ENCODE measurements at regions not wholly inside any gene's neighbourhood (a gene's known extent, or its start where the extent isn't known, plus 50 kb on each side); places are given as distances from the start of the nearest gene placed in this dataset.

DNA sequence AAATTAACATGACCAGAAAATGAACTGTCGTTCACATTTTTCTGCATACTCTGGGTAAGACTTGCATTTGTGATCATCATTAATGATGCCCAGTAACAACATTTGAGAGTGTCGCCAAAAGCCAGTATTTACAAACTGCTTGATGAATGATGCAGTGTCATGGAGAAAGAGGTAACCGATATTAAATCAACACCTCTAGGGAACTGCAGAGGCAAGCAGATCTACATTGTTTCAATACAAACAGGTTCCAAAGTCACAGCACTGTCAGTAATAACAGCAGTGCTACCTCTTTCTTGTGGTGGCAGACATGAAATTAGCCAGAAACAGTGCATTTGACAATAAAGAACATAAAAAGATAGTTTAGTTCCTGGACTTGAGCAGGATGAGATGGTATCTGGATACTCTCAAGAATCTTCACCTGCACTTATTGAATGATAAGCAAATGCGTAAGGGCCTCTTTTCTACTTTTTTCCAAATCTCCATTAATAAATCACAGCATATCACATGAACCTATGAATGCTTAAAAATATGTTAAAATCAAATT, 456.6 kb downstream of the ARHGEF28 start:
- Histone ChIP-seq H3K27me3 (ENCODE audit: insufficient read depth, low read length) (peaks cover 10% of the 10 kb centered on the region), H3K36me3 (ENCODE audit: insufficient read depth, low read length) (no peaks in the 10 kb centered on the region), H3K79me2 (ENCODE audit: insufficient read depth, low read length) (no peaks in the 10 kb centered on the region), H3K27ac (ENCODE audit: low read depth, low read length) (no peak overlapping the region), H3K9me3 (ENCODE audit: low read depth, low read length) (no peaks in the 10 kb centered on the region), H3K4me3 (ENCODE audit: insufficient read depth, low read length) (no peak overlapping the region), H2AFZ (ENCODE audit: low read length) (no peak overlapping the region), H3K4me2 (ENCODE audit: insufficient read depth, low read length) (no peak overlapping the region), H3K4me1 (ENCODE audit: insufficient read depth, low read length) (no peaks in the 10 kb centered on the region), H4K20me1 (ENCODE audit: insufficient read depth, low read length) (no peaks in the 10 kb centered on the region)
- DNase-seq (ENCODE audit: insufficient read length, low spot score, missing footprints) = no peak
- TF ChIP-seq, protein P1, sequence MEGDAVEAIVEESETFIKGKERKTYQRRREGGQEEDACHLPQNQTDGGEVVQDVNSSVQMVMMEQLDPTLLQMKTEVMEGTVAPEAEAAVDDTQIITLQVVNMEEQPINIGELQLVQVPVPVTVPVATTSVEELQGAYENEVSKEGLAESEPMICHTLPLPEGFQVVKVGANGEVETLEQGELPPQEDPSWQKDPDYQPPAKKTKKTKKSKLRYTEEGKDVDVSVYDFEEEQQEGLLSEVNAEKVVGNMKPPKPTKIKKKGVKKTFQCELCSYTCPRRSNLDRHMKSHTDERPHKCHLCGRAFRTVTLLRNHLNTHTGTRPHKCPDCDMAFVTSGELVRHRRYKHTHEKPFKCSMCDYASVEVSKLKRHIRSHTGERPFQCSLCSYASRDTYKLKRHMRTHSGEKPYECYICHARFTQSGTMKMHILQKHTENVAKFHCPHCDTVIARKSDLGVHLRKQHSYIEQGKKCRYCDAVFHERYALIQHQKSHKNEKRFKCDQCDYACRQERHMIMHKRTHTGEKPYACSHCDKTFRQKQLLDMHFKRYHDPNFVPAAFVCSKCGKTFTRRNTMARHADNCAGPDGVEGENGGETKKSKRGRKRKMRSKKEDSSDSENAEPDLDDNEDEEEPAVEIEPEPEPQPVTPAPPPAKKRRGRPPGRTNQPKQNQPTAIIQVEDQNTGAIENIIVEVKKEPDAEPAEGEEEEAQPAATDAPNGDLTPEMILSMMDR (IDR thresholded peaks at IDR 0.05; ENCODE audit: extremely low read depth, low read depth, low read length) = no peak

- Histone ChIP-seq H3K79me2 (ENCODE audit: insufficient read depth, low read length) (no peaks in the 10 kb centered on the region), H3K4me3 (ENCODE audit: insufficient read depth, low read length) (no peak overlapping the region), H3K27ac (ENCODE audit: low read depth, low read length) (no peak overlapping the region), H3K36me3 (ENCODE audit: insufficient read depth, low read length) (no peaks in the 10 kb centered on the region), H4K20me1 (ENCODE audit: insufficient read depth, low read length) (no peaks in the 10 kb centered on the region), H3K4me1 (ENCODE audit: insufficient read depth, low read length) (no peaks in the 10 kb centered on the region), H3K4me2 (ENCODE audit: insufficient read depth, low read length) (no peak overlapping the region), H3K27me3 (ENCODE audit: insufficient read depth, low read length) (peaks cover 2% of the 10 kb centered on the region), H3K9me3 (ENCODE audit: low read depth, low read length) (no peaks in the 10 kb centered on the region), H2AFZ (ENCODE audit: low read length) (no peak overlapping the region)
- no peak for DNase-seq (ENCODE audit: insufficient read length, low spot score, missing footprints)
- TF ChIP-seq, protein P1 (IDR thresholded peaks at IDR 0.05; ENCODE audit: extremely low read depth, low read depth, low read length) = no peak
These were observed 455.1 kb downstream of the ARHGEF28 start for GRCh38 chr5:74081126-74081525.

DNA sequence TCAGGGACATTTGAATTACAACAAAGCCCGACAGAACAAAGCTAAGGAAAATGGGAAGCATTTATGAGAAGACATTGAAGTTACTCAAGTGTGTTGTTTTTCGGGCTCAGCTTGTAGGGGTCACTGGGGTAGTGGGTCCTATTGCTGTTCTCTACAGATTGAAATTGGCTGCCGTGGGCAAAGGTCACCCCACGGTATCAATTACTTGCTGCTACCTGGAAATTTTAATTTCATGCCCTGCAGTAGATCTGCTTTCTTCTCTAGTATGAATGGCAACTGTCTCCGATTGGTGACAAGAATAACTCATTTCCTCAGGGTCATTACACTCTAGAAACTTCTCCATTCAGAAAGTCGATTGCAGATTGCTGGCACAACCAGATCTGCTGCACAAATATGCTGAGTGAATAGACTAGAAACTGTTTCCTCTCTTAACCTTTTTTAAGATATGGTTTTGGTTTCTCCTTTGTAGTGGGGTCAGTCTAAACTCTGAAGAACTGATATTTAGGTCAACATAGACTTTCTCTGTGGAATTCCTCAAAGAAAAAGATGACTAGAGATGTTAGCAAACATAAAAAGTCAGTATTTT, 454.1 kb downstream of the ARHGEF28 start:
- no peaks in the 10 kb centered on the region for H3K79me2 ChIP-seq (ENCODE audit: insufficient read depth, low read length)
- H4K20me1 ChIP-seq (ENCODE audit: insufficient read depth, low read length) = no peaks in the 10 kb centered on the region
- no peak overlapping the region for H2AFZ ChIP-seq (ENCODE audit: low read length)
- H3K4me2 ChIP-seq (ENCODE audit: insufficient read depth, low read length) = no peak overlapping the region
- H3K4me3 ChIP-seq (ENCODE audit: insufficient read depth, low read length) = no peak overlapping the region
- H3K27me3 ChIP-seq (ENCODE audit: insufficient read depth, low read length) = no peaks in the 10 kb centered on the region
- H3K9me3 ChIP-seq (ENCODE audit: low read depth, low read length) = no peaks in the 10 kb centered on the region
- no peak overlapping the region for H3K27ac ChIP-seq (ENCODE audit: low read depth, low read length)
- DNase-seq (ENCODE audit: insufficient read length, low spot score, missing footprints) = no peak
- TF ChIP-seq, protein P1 (IDR thresholded peaks at IDR 0.05; ENCODE audit: extremely low read depth, low read depth, low read length) = no peak
- no peaks in the 10 kb centered on the region for H3K36me3 ChIP-seq (ENCODE audit: insufficient read depth, low read length)
- no peaks in the 10 kb centered on the region for H3K4me1 ChIP-seq (ENCODE audit: insufficient read depth, low read length)

DNA sequence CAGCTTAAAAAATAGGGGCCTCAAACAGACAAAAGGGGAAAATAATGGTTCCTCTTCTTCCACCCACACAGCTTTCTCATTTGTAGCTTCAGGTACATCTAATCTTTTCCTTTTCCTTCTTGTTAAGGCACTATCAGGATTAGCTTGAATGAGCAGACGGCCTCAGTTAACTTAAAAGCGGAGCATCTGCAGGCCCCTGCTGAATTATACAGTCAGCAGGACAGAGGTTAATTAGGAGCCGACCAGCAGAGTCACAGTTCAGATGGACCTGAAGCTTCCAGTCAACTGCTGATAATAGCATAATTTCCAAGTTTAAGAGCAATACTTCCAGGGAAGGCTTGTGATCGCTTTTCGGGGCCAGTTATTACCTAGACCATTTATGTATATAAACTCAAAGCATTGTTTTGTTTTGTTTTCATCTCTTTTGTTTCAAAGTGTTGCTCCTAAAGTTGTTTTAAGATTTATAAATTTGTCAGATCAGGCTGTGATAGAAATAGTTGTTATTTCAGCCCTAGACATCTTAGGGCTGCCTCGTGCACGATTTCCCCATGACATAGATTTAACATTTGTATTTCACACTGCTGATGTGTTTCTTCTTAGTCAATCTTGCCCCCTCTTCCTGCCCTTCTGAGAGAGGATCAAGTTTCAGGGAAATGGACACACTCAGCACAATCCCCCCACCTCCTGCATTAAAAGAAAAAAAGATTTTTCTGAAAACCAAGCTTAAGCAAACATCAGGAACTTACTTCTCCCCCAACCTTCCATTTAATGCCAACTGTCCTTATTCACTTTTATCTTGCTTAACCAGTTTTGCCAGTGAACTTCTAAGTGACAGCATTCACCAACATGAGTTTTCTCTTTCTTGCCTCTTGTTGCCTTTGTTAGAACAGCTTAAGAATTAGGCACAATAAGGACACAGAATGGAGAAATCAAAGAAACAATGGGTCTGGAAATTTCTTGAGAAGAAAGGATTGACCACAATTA, 449.8 kb downstream of the ARHGEF28 start:
- peaks cover 6% of the 10 kb centered on the region for H3K4me1 ChIP-seq (ENCODE audit: insufficient read depth, low read length)
- TF ChIP-seq, protein P1 (IDR thresholded peaks at IDR 0.05; ENCODE audit: extremely low read depth, low read depth, low read length) = no peak
- H3K27ac ChIP-seq (ENCODE audit: low read depth, low read length) = no peak overlapping the region
- H3K4me3 ChIP-seq (ENCODE audit: insufficient read depth, low read length) = no peak overlapping the region
- no peaks in the 10 kb centered on the region for H3K9me3 ChIP-seq (ENCODE audit: low read depth, low read length)
- no peak overlapping the region for H3K4me2 ChIP-seq (ENCODE audit: insufficient read depth, low read length)
- no peaks in the 10 kb centered on the region for H3K79me2 ChIP-seq (ENCODE audit: insufficient read depth, low read length)
- no peaks in the 10 kb centered on the region for H3K27me3 ChIP-seq (ENCODE audit: insufficient read depth, low read length)
- H3K36me3 ChIP-seq (ENCODE audit: insufficient read depth, low read length) = no peaks in the 10 kb centered on the region
- no peaks in the 10 kb centered on the region for H4K20me1 ChIP-seq (ENCODE audit: insufficient read depth, low read length)
- DNase-seq (ENCODE audit: insufficient read length, low spot score, missing footprints) = no peak
- H2AFZ ChIP-seq (ENCODE audit: low read length) = no peak overlapping the region
